Activated CD4-positive, alpha-beta memory T cell treated with anti-CD3 and anti-CD28 coated beads for 36 hours (primary cell): ENCODE measurements at regions not wholly inside any gene's neighbourhood (a gene's known extent, or its start where the extent isn't known, plus 50 kb on each side); places are given as distances from the start of the nearest gene placed in this dataset.
A peak's percentile ranks its signal among the peaks of the same experiment; 100 is the strongest.

Experiments used
- CTCF ChIA-PET: fragments of 350-600 bp; sonication (Branson Sonifier 250); formaldehyde crosslinking; loops from one replicate; lab custom pipeline; 2021; ENCODE audit warnings: antibody characterized with exemption, inconsistent platforms; lab: Charles Lee
- POLR2A ChIA-PET: fragments of 350-600 bp; sonication (Branson Sonifier 250); formaldehyde crosslinking; loops from one replicate; lab custom pipeline; 2021; ENCODE audit warnings: antibody characterized with exemption; lab: Charles Lee
- DNase-seq: peaks from one replicate; pipeline ENCODE4 v3.0.0-alpha.2; 2020
- H3K27ac Mint-ChIP-seq: one replicate; pipeline ENCODE4 v1.8.0; 2021; ENCODE audit warnings: mixed read lengths
- H3K27me3 Mint-ChIP-seq: one replicate; pipeline ENCODE4 v1.8.0; 2021; ENCODE audit warnings: mixed read lengths
- H3K36me3 Mint-ChIP-seq: one replicate; pipeline ENCODE4 v1.8.0; 2021; ENCODE audit warnings: mixed read lengths
- H3K4me1 Mint-ChIP-seq: one replicate; pipeline ENCODE4 v1.8.0; 2021; ENCODE audit warnings: low read depth, mixed read lengths
- H3K4me3 Mint-ChIP-seq: one replicate; pipeline ENCODE4 v1.8.0; 2021; ENCODE audit warnings: mild to moderate bottlenecking, mixed read lengths
- H3K9me3 Mint-ChIP-seq: one replicate; pipeline ENCODE4 v1.8.0; 2021; ENCODE audit warnings: mixed read lengths
- intact Hi-C: fragments of 100-400 bp; cut with micrococcal nuclease; formaldehyde crosslinking; loops from one replicate; pipeline ENCODE4 v1.15.1; 2023

- intact Hi-C loops: no loop called here
- no peak for DNase-seq
- H3K9me3 Mint-ChIP-seq: no peaks in the 10 kb centered on the region
- ChIA-PET POLR2A (no interaction called here), CTCF (no interaction called here)
- no peaks in the 10 kb centered on the region for H3K36me3 Mint-ChIP-seq
- H3K4me3 Mint-ChIP-seq: no peak overlapping the region
- peaks cover 31% of the 10 kb centered on the region for H3K27me3 Mint-ChIP-seq
- H3K27ac Mint-ChIP-seq: no peak overlapping the region
- no peaks in the 10 kb centered on the region for H3K4me1 Mint-ChIP-seq
Observed at GRCh38 chr3:127408022-127408683, 120.3 kb upstream of the PRR20G start.

GRCh38 chr3:127407026-127407939 lies 119.4 kb upstream of the PRR20G start:
- no peak for DNase-seq
- no peaks in the 10 kb centered on the region for H3K9me3 Mint-ChIP-seq
- H3K27me3 Mint-ChIP-seq: peaks cover 23% of the 10 kb centered on the region
- CTCF ChIA-PET: interaction anchor here (1.1 to 1.4 kb wide), 2 partner anchors 11 to 140 kb away, joined by 3 to 4 read pairs; no protein-coding TSS in a partner anchor
- H3K4me1 Mint-ChIP-seq: no peaks in the 10 kb centered on the region
- POLR2A ChIA-PET: no interaction called here
- H3K36me3 Mint-ChIP-seq: no peaks in the 10 kb centered on the region
- H3K4me3 Mint-ChIP-seq: no peak overlapping the region
- intact Hi-C loops: no loop called here
- no peak overlapping the region for H3K27ac Mint-ChIP-seq

- intact Hi-C loops: no loop called here
- H3K4me3 Mint-ChIP-seq: no peak overlapping the region
- ChIA-PET CTCF (interaction anchor here (0.7 to 1.7 kb wide), 5 partner anchors 10 to 141 kb away, joined by 3 to 4 read pairs (median 3); no protein-coding TSS in a partner anchor), POLR2A (no interaction called here)
- H3K9me3 Mint-ChIP-seq: no peaks in the 10 kb centered on the region
- no peaks in the 10 kb centered on the region for H3K36me3 Mint-ChIP-seq
- H3K27me3 Mint-ChIP-seq: peaks cover 23% of the 10 kb centered on the region
- no peak overlapping the region for H3K27ac Mint-ChIP-seq
- H3K4me1 Mint-ChIP-seq: no peaks in the 10 kb centered on the region
- DNase-seq: peak; percentile 34
Observed at GRCh38 chr3:127406309-127407025, 118.6 kb upstream of the PRR20G start.

GRCh38 chr3:127405791-127406190 lies 117.9 kb upstream of the PRR20G start:
- no peaks in the 10 kb centered on the region for H3K36me3 Mint-ChIP-seq
- no peak for DNase-seq
- H3K27me3 Mint-ChIP-seq: peaks cover 22% of the 10 kb centered on the region
- H3K27ac Mint-ChIP-seq: no peak overlapping the region
- no peak overlapping the region for H3K4me3 Mint-ChIP-seq
- POLR2A ChIA-PET: no interaction called here
- H3K4me1 Mint-ChIP-seq: no peaks in the 10 kb centered on the region
- intact Hi-C loops: no loop called here
- CTCF ChIA-PET: interaction anchor here (1.1 to 1.7 kb wide), 4 partner anchors 9 to 195 kb away, joined by 3 to 4 read pairs (median 3); no protein-coding TSS in a partner anchor
- H3K9me3 Mint-ChIP-seq: no peaks in the 10 kb centered on the region

- Mint-ChIP-seq H3K4me1 (no peaks in the 10 kb centered on the region), H3K36me3 (no peaks in the 10 kb centered on the region), H3K9me3 (no peaks in the 10 kb centered on the region), H3K4me3 (no peak overlapping the region), H3K27me3 (peaks cover 17% of the 10 kb centered on the region), H3K27ac (no peak overlapping the region)
- no peak for DNase-seq
- intact Hi-C loops: no loop called here
- CTCF ChIA-PET: interaction anchor here (1.6 to 1.7 kb wide), 2 partner anchors 31 to 195 kb away, joined by 3 to 4 read pairs; no protein-coding TSS in a partner anchor
- POLR2A ChIA-PET: interaction anchor here (0.6 kb wide), 2 partner anchors 12 to 37 kb away, joined by 3 to 4 read pairs; no protein-coding TSS in a partner anchor
Observed at GRCh38 chr3:127405010-127405598, 117.3 kb upstream of the PRR20G start.

GRCh38 chr3:127404221-127405009 lies 116.6 kb upstream of the PRR20G start:
- intact Hi-C loops: no loop called here
- POLR2A ChIA-PET: interaction anchor here (0.6 kb wide), 1 partner anchor 13 kb away, joined by 4 read pairs; no protein-coding TSS in a partner anchor

GRCh38 chr3:127403795-127404194 lies 115.9 kb upstream of the PRR20G start:
- DNase-seq: no peak
- CTCF ChIA-PET: interaction anchor here (1.6 kb wide), 1 partner anchor 193 kb away, joined by 3 read pairs; no protein-coding TSS in a partner anchor
- H3K4me1 Mint-ChIP-seq: no peaks in the 10 kb centered on the region
- no peak overlapping the region for H3K4me3 Mint-ChIP-seq
- peaks cover 13% of the 10 kb centered on the region for H3K27me3 Mint-ChIP-seq
- POLR2A ChIA-PET: no interaction called here
- H3K9me3 Mint-ChIP-seq: no peaks in the 10 kb centered on the region
- intact Hi-C loops: no loop called here
- no peak overlapping the region for H3K27ac Mint-ChIP-seq
- H3K36me3 Mint-ChIP-seq: no peaks in the 10 kb centered on the region

More at GRCh38 chr3:127404221-127405009, 116.6 kb upstream of the PRR20G start:
- Mint-ChIP-seq H3K36me3 (no peaks in the 10 kb centered on the region), H3K27me3 (peaks cover 17% of the 10 kb centered on the region), H3K4me1 (no peaks in the 10 kb centered on the region), H3K9me3 (no peaks in the 10 kb centered on the region), H3K27ac (no peak overlapping the region), H3K4me3 (no peak overlapping the region)
- CTCF ChIA-PET: interaction anchor here (1.6 kb wide), 1 partner anchor 194 kb away, joined by 3 read pairs; no protein-coding TSS in a partner anchor
- no peak for DNase-seq

GRCh38 chr3:127399154-127399553 lies 111.3 kb upstream of the PRR20G start:
- Mint-ChIP-seq H3K4me3 (no peak overlapping the region), H3K9me3 (no peaks in the 10 kb centered on the region), H3K27me3 (peaks cover 14% of the 10 kb centered on the region), H3K27ac (no peak overlapping the region), H3K36me3 (no peaks in the 10 kb centered on the region), H3K4me1 (no peaks in the 10 kb centered on the region)
- no peak for DNase-seq
- POLR2A ChIA-PET: no interaction called here
- intact Hi-C loops: no loop called here
- CTCF ChIA-PET: no interaction called here

- Mint-ChIP-seq H3K9me3 (no peaks in the 10 kb centered on the region), H3K4me3 (no peak overlapping the region), H3K36me3 (no peaks in the 10 kb centered on the region), H3K27ac (no peak overlapping the region), H3K4me1 (no peaks in the 10 kb centered on the region), H3K27me3 (peaks cover 19% of the 10 kb centered on the region)
- ChIA-PET CTCF (interaction anchor here (1.3 kb wide), 1 partner anchor 10 kb away, joined by 3 read pairs; no protein-coding TSS in a partner anchor), POLR2A (no interaction called here)
- intact Hi-C loops: no loop called here
- DNase-seq: no peak
Observed at GRCh38 chr3:127396473-127396872, 108.6 kb upstream of the PRR20G start.

- DNase-seq: no peak
- no peaks in the 10 kb centered on the region for H3K9me3 Mint-ChIP-seq
- CTCF ChIA-PET: interaction anchor here (1.3 kb wide), 1 partner anchor 11 kb away, joined by 3 read pairs; no protein-coding TSS in a partner anchor
- no peak overlapping the region for H3K4me3 Mint-ChIP-seq
- peaks cover 19% of the 10 kb centered on the region for H3K27me3 Mint-ChIP-seq
- no peaks in the 10 kb centered on the region for H3K36me3 Mint-ChIP-seq
- POLR2A ChIA-PET: no interaction called here
- intact Hi-C loops: no loop called here
- no peak overlapping the region for H3K27ac Mint-ChIP-seq
- no peaks in the 10 kb centered on the region for H3K4me1 Mint-ChIP-seq
Observed at GRCh38 chr3:127395663-127396355, 108.0 kb upstream of the PRR20G start.
